Skeletal muscle tissue (tissue), 3 donors: ENCODE measurements at regions not wholly inside any gene's neighbourhood (a gene's known extent, or its start where the extent isn't known, plus 50 kb on each side); places are given as distances from the start of the nearest gene placed in this dataset.
"Not testable (repeated sequence)": the region's sequence is repeated elsewhere in the genome, so short reads cannot be mapped to it uniquely, and the experiment has no call there.

ENCODE experiments used
- H3K27ac ChIP-seq: one replicate; pipeline ENCODE4 v1.7.0; 2013; ENCODE audit warnings: mild to moderate bottlenecking, low read depth, low read length, inconsistent platforms
- H3K27me3 ChIP-seq, 3 donors: one replicate each; pipeline ENCODE4 v1.7.0; 2013; ENCODE audit warnings: low read length in 3 of 3; ENCODE audit not compliant: control insufficient read depth in 3 of 3, insufficient read depth in 3 of 3
- H3K36me3 ChIP-seq, 3 donors: one replicate each; pipeline ENCODE4 v1.7.0; 2013; ENCODE audit warnings: low read length in 3 of 3; ENCODE audit not compliant: control insufficient read depth in 3 of 3, insufficient read depth in 3 of 3
- H3K4me1 ChIP-seq, 3 donors: one replicate each; pipeline ENCODE4 v1.7.0; 2013; ENCODE audit warnings: low read length in 3 of 3, mild to moderate bottlenecking in 3 of 3; ENCODE audit not compliant: control insufficient read depth in 3 of 3, insufficient read depth in 3 of 3
- H3K4me3 ChIP-seq, 3 donors: one replicate each; pipeline ENCODE4 v1.7.0; 2013; ENCODE audit warnings: low read length in 3 of 3
- H3K9ac ChIP-seq, 3 donors: one replicate each; pipeline ENCODE4 v1.7.0; 2013; ENCODE audit warnings: low read length in 3 of 3, mild to moderate bottlenecking in 3 of 3, moderate library complexity in 2 of 3, low read depth in 1 of 3
- H3K9me3 ChIP-seq, 3 donors: one replicate each; pipeline ENCODE4 v1.7.0; 2013; ENCODE audit warnings: low read length in 3 of 3; ENCODE audit not compliant: control insufficient read depth in 3 of 3
- donor health status: Osteomylitis.

GRCh38 chr7:68980432-68980831, 617.8 kb upstream of the AUTS2 start:
- H3K27ac ChIP-seq, result not testable (repeated sequence)

GRCh38 chr7:68984306-68984705, 614.0 kb upstream of the AUTS2 start:
- Histone ChIP-seq H3K27me3 (no peaks in the 10 kb centered on the region), H3K4me1 (no peaks in the 10 kb centered on the region), H3K9me3 (peaks cover 0 to 4% (median 0%) of the 10 kb centered on the region in 3 donors), H3K4me3 (no peak overlapping the region), H3K36me3 (no peaks in the 10 kb centered on the region), H3K27ac (no peak overlapping the region), H3K9ac (no peak overlapping the region)

More at GRCh38 chr7:68980432-68980831, 617.8 kb upstream of the AUTS2 start:
- not testable (repeated sequence) for H3K36me3 ChIP-seq, H3K9ac ChIP-seq, H3K9me3 ChIP-seq, H3K4me1 ChIP-seq, H3K27me3 ChIP-seq, H3K4me3 ChIP-seq

GRCh38 chr7:68994841-68995240, 603.4 kb upstream of the AUTS2 start:
- H3K27me3 ChIP-seq, result peaks cover 0 to 3% (median 0%) of the 10 kb centered on the region in 3 donors
- H3K36me3 ChIP-seq, result no peaks in the 10 kb centered on the region

GRCh38 chr7:68998136-68998535, 600.1 kb upstream of the AUTS2 start:
- Histone ChIP-seq H3K36me3 (no peaks in the 10 kb centered on the region), H3K9ac (no peak overlapping the region), H3K9me3 (peaks cover 0 to 27% (median 14%) of the 10 kb centered on the region in 3 donors), H3K4me1 (no peaks in the 10 kb centered on the region), H3K27ac (no peak overlapping the region), H3K4me3 (no peak overlapping the region), H3K27me3 (peaks cover 0 to 3% (median 0%) of the 10 kb centered on the region in 3 donors)

More at GRCh38 chr7:68994841-68995240, 603.4 kb upstream of the AUTS2 start:
- no peaks in the 10 kb centered on the region for H3K4me1 ChIP-seq
- no peak overlapping the region for H3K9ac ChIP-seq
- H3K27ac ChIP-seq, result no peak overlapping the region
- H3K9me3 ChIP-seq, result peaks cover 0 to 6% (median 0%) of the 10 kb centered on the region in 3 donors
- H3K4me3 ChIP-seq, result no peak overlapping the region

- no peaks in the 10 kb centered on the region for H3K4me1 ChIP-seq
- peaks cover 0 to 27% (median 14%) of the 10 kb centered on the region in 3 donors for H3K9me3 ChIP-seq
- no peak overlapping the region for H3K4me3 ChIP-seq
- H3K27me3 ChIP-seq, result peaks cover 0 to 3% (median 0%) of the 10 kb centered on the region in 3 donors
- H3K27ac ChIP-seq, result no peak overlapping the region
- no peaks in the 10 kb centered on the region for H3K36me3 ChIP-seq
- H3K9ac ChIP-seq, result no peak overlapping the region
Measured at GRCh38 chr7:69002416-69002815, 595.9 kb upstream of the AUTS2 start.

GRCh38 chr7:69012149-69012548, 586.1 kb upstream of the AUTS2 start:
- Histone ChIP-seq H3K4me3 (no peak overlapping the region), H3K36me3 (no peaks in the 10 kb centered on the region), H3K9ac (no peak overlapping the region), H3K27me3 (no peaks in the 10 kb centered on the region), H3K9me3 (no peaks in the 10 kb centered on the region), H3K4me1 (no peaks in the 10 kb centered on the region), H3K27ac (no peak overlapping the region)

- Histone ChIP-seq H3K36me3 (no peaks in the 10 kb centered on the region), H3K9me3 (peaks cover 0 to 5% (median 0%) of the 10 kb centered on the region in 3 donors), H3K9ac (no peak overlapping the region), H3K27ac (no peak overlapping the region), H3K4me3 (no peak overlapping the region), H3K27me3 (no peaks in the 10 kb centered on the region), H3K4me1 (no peaks in the 10 kb centered on the region)
Measured at GRCh38 chr7:69017208-69017607, 581.1 kb upstream of the AUTS2 start.

GRCh38 chr7:69018200-69018599, 580.1 kb upstream of the AUTS2 start:
- Histone ChIP-seq H3K36me3 (no peaks in the 10 kb centered on the region), H3K4me3 (no peak overlapping the region), H3K27ac (no peak overlapping the region), H3K27me3 (no peaks in the 10 kb centered on the region), H3K4me1 (no peaks in the 10 kb centered on the region), H3K9me3 (peaks cover 0 to 5% (median 0%) of the 10 kb centered on the region in 3 donors), H3K9ac (no peak overlapping the region)

- H3K4me1 ChIP-seq, result no peaks in the 10 kb centered on the region
- H3K9me3 ChIP-seq, result peaks cover 0 to 5% (median 0%) of the 10 kb centered on the region in 3 donors
- H3K36me3 ChIP-seq, result no peaks in the 10 kb centered on the region
- no peak overlapping the region for H3K9ac ChIP-seq
- H3K27me3 ChIP-seq, result no peaks in the 10 kb centered on the region
- H3K4me3 ChIP-seq, result no peak overlapping the region
- no peak overlapping the region for H3K27ac ChIP-seq
Measured at GRCh38 chr7:69019437-69019836, 578.8 kb upstream of the AUTS2 start.

- no peaks in the 10 kb centered on the region for H3K36me3 ChIP-seq
- no peak overlapping the region for H3K4me3 ChIP-seq
- no peaks in the 10 kb centered on the region for H3K4me1 ChIP-seq
- no peak overlapping the region for H3K9ac ChIP-seq
- H3K27me3 ChIP-seq, result no peaks in the 10 kb centered on the region
- peaks cover 0 to 5% (median 0%) of the 10 kb centered on the region in 3 donors for H3K9me3 ChIP-seq
- H3K27ac ChIP-seq, result no peak overlapping the region
Measured at GRCh38 chr7:69020536-69020935, 577.7 kb upstream of the AUTS2 start.

- H3K4me3 ChIP-seq, result no peak overlapping the region
- H3K9me3 ChIP-seq, result no peaks in the 10 kb centered on the region
- H3K36me3 ChIP-seq, result no peaks in the 10 kb centered on the region
- H3K27ac ChIP-seq, result no peak overlapping the region
- H3K4me1 ChIP-seq, result no peaks in the 10 kb centered on the region
- H3K27me3 ChIP-seq, result no peaks in the 10 kb centered on the region
- H3K9ac ChIP-seq, result no peak overlapping the region
Measured at GRCh38 chr7:69025249-69025648, 573.0 kb upstream of the AUTS2 start.
